Activated naive CD4-positive, alpha-beta T cell treated with anti-CD3 and anti-CD28 coated beads, Interleukin-2, amount 10 ng/mL, durations not matched to agents 7 days and 5 days (primary cell): ENCODE measurements at regions not wholly inside any gene's neighbourhood (a gene's known extent, or its start where the extent isn't known, plus 50 kb on each side); places are given as distances from the start of the nearest gene placed in this dataset.

Experiments used
- CTCF ChIA-PET: fragments of 350-600 bp; sonication (Branson Sonifier 250); formaldehyde crosslinking; loops from one replicate; lab custom pipeline; 2021; ENCODE audit warnings: antibody characterized with exemption; lab: Charles Lee
- DNase-seq: peaks from one replicate; pipeline ENCODE4 v3.0.0-alpha.2; 2020
- H3K27ac Mint-ChIP-seq: one replicate; pipeline ENCODE4 v1.8.0; 2021; ENCODE audit warnings: mild to moderate bottlenecking, moderate library complexity, mixed read lengths
- H3K27me3 Mint-ChIP-seq: one replicate; pipeline ENCODE4 v1.8.0; 2021; ENCODE audit warnings: mild to moderate bottlenecking, mixed read lengths
- H3K36me3 Mint-ChIP-seq: one replicate; pipeline ENCODE4 v1.8.0; 2021; ENCODE audit warnings: mixed read lengths
- H3K4me1 Mint-ChIP-seq: one replicate; pipeline ENCODE4 v1.8.0; 2021; ENCODE audit warnings: mixed read lengths
- H3K4me3 Mint-ChIP-seq: one replicate; pipeline ENCODE4 v1.8.0; 2021; ENCODE audit warnings: mild to moderate bottlenecking, moderate library complexity, mixed read lengths
- H3K9me3 Mint-ChIP-seq: one replicate; pipeline ENCODE4 v1.8.0; 2021; ENCODE audit warnings: mixed read lengths

DNA sequence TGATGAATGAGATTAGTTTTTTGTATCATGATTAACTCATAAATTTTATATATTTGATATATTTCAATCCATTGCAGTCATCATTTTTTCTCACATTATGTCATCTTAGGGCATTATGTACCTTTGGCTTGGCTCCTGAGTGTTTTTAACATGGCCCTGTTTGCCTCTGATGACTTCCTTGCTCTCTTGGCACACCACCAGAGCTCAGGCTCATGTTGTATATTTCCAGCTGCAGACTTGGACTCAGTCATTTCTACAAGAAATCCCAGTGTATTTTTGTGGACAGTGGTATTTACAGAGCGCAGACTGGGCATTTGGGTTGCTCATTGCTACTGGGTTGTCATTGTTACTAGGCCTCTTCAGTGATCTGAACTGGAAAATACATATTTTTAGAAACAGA, 188.5 kb downstream of the ADRA2A start:
- Mint-ChIP-seq H3K36me3 (no peaks in the 10 kb centered on the region), H3K4me3 (no peak overlapping the region), H3K4me1 (no peaks in the 10 kb centered on the region), H3K27me3 (peaks cover 9% of the 10 kb centered on the region), H3K27ac (no peak overlapping the region), H3K9me3 (no peaks in the 10 kb centered on the region)
- DNase-seq: no peak
- CTCF ChIA-PET: no interaction called here

DNA sequence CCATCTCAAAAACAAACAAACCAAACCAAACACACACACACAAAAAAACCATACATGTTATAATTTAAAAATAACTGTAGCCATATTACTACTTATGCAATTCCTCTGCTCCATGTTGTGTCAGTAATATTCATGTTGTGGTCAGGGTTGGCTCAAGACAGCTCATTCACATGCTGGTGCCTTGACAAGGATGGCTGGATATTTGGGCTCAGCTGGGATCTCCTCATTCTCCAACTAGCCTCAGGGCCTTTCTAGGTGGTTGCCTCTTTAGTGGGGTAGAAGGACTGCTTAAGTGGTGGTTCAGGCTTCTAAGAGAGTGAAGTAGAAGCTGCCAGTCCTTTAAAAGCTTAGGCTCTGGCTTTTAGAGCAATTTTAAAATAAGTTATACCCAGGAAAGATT, 189.3 kb downstream of the ADRA2A start:
- Mint-ChIP-seq H3K9me3 (no peaks in the 10 kb centered on the region), H3K4me3 (no peak overlapping the region), H3K27ac (no peak overlapping the region), H3K4me1 (no peaks in the 10 kb centered on the region), H3K36me3 (no peaks in the 10 kb centered on the region), H3K27me3 (peaks cover 9% of the 10 kb centered on the region)
- CTCF ChIA-PET: no interaction called here
- no peak for DNase-seq

DNA sequence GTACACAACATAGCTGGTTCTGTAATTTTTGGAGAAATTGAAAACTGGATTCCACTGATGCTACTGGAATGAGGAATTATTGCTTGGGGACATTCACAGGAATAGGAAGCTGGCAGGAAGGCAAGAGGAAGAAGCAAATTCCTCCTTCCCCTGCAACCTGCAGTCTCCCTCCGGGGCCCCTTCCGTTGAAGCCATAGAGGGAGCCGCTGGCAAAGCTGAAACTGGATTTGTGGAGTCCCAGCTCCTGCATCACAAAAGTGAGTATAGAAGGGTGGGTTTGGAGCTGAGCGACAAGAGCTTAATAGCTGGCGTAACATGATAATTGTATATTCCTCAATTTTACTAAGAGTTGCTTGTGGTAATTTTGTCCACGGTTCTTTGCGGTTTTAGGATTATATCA, 190.8 kb downstream of the ADRA2A start:
- CTCF ChIA-PET: no interaction called here
- no peak overlapping the region for H3K27ac Mint-ChIP-seq
- no peaks in the 10 kb centered on the region for H3K9me3 Mint-ChIP-seq
- no peak for DNase-seq
- peaks cover 9% of the 10 kb centered on the region for H3K27me3 Mint-ChIP-seq
- H3K4me3 Mint-ChIP-seq: no peak overlapping the region
- no peaks in the 10 kb centered on the region for H3K4me1 Mint-ChIP-seq
- H3K36me3 Mint-ChIP-seq: no peaks in the 10 kb centered on the region

DNA sequence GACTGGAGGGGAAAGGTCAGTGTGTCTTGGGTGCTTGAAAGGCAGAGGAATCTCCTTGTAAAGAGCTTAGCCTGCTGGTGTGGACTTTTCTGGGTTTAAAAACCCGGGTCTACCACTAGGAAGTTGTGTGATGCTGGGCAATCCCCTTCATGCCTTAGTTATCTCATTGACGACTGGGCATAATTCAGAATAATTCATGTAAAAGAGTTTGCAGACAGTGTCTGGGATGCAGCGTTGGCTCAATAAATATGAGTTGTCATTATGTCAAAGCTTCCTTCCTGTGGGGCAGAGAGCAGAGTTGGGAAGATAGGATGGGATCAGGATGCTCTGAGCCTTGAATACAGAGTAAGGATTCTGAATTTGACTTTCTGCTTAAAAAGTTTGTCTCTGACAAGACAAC, 196.4 kb downstream of the ADRA2A start:
- Mint-ChIP-seq H3K36me3 (no peaks in the 10 kb centered on the region), H3K27ac (no peak overlapping the region), H3K9me3 (no peaks in the 10 kb centered on the region), H3K4me1 (no peaks in the 10 kb centered on the region), H3K27me3 (peaks cover 4% of the 10 kb centered on the region), H3K4me3 (no peak overlapping the region)
- CTCF ChIA-PET: no interaction called here
- no peak for DNase-seq

DNA sequence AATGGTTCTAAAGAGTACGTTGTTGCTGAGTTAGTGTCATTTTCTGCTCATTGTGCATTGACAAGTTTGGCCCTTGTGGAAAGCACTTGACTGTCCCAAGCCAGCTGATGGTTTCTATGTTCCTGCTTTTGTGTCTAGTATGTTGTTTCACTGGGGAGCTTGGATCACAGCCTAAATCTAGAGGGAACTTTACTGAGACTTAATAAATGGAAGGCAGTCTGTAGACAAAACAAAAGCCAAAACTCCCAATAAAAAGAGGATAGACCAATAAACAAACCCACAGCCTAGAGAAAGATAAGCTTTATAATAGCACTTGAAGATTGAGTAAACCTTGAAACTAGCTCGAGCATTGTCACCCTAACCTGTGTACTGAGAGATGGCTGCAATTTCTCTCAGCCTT, 196.8 kb downstream of the ADRA2A start:
- Mint-ChIP-seq H3K36me3 (no peaks in the 10 kb centered on the region), H3K27ac (no peak overlapping the region), H3K9me3 (no peaks in the 10 kb centered on the region), H3K27me3 (peaks cover 4% of the 10 kb centered on the region), H3K4me3 (no peak overlapping the region), H3K4me1 (no peaks in the 10 kb centered on the region)
- CTCF ChIA-PET: no interaction called here
- no peak for DNase-seq

DNA sequence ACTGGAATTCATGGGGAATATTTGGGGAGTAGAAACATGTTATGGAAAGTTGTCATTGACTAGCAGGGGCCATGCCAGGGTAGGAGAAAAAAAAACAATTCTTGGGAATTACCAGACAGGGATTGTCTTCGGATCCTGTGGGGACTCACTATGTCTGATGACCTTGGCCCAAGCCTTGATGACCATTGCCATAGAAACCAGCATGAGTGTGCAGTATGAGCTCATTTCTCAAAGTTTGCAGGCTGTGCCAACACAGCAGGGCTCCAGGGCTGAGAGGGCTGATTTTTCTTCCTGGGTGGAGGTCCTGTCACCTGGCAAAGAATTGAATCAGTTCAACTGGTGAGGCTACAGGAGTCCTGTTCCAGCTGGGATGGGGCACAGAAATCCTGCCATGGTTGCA, 198.3 kb downstream of the ADRA2A start:
- H3K4me1 Mint-ChIP-seq: no peaks in the 10 kb centered on the region
- CTCF ChIA-PET: no interaction called here
- H3K9me3 Mint-ChIP-seq: no peaks in the 10 kb centered on the region
- H3K36me3 Mint-ChIP-seq: no peaks in the 10 kb centered on the region
- no peaks in the 10 kb centered on the region for H3K27me3 Mint-ChIP-seq
- H3K27ac Mint-ChIP-seq: no peak overlapping the region
- no peak for DNase-seq
- no peak overlapping the region for H3K4me3 Mint-ChIP-seq

DNA sequence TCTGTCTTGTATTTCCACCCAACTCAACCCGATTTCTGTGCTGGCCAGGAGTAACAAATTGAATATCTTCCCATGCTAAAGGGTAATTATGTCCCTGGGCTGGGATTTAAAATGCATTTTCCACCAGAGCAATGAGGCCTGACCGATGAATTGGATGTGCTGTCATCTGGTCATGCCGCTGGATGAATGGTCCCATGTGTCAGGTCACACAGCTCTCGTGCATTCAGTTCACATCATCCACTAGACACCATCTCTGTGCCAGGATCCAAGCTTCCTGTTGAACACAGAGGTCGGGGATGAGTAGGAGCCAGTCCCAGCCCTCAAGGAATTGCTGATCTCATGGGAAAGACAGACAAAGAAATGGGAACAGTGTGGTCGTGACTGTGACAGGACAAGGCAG, 200.8 kb downstream of the ADRA2A start:
- no peaks in the 10 kb centered on the region for H3K9me3 Mint-ChIP-seq
- no peaks in the 10 kb centered on the region for H3K27me3 Mint-ChIP-seq
- H3K4me1 Mint-ChIP-seq: no peaks in the 10 kb centered on the region
- DNase-seq: no peak
- CTCF ChIA-PET: no interaction called here
- H3K36me3 Mint-ChIP-seq: no peaks in the 10 kb centered on the region
- no peak overlapping the region for H3K4me3 Mint-ChIP-seq
- no peak overlapping the region for H3K27ac Mint-ChIP-seq

DNA sequence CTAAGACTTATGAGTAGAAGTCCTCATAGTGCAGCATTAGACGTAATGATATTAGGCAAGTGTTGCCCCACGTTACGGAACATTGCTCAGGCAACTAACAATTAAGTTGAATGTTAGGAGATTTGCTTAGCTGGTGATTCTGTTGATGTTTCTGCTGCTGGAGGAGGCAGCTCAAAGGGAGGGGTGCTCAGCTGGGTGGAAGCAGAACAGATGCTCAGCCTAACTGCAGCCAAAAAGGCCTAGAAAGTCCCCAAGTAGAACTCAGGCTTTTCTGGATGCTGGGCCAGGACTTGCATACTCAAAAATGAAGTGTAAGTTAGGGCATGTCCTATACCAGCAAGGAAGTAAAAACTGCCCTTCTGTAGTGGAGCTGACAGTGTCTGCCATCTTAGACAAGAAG, 201.4 kb downstream of the ADRA2A start:
- Mint-ChIP-seq H3K4me3 (no peak overlapping the region), H3K27me3 (no peaks in the 10 kb centered on the region), H3K4me1 (no peaks in the 10 kb centered on the region), H3K36me3 (no peaks in the 10 kb centered on the region), H3K9me3 (no peaks in the 10 kb centered on the region), H3K27ac (no peak overlapping the region)
- CTCF ChIA-PET: no interaction called here
- no peak for DNase-seq

DNA sequence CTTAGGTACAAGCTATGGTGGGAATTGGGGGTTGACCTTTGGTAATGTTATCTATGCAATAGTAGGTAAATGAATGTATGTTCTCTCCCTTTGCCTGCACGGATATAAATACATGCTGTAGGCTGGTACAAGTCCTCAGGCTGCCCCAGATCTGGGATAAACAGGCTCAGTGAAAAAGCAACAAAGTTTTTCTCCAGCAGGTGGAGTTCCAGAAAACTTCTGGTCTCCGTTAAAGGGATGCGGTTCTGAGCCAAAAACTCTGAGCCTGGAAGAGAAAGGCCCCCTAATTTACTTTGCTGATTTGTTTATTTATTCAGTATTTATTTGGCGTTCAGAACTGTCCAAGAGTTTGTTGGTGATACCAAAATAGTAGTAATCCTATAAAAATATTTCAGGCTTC, 204.7 kb downstream of the ADRA2A start:
- Mint-ChIP-seq H3K4me3 (no peak overlapping the region), H3K9me3 (no peaks in the 10 kb centered on the region), H3K4me1 (no peaks in the 10 kb centered on the region), H3K27ac (no peak overlapping the region), H3K27me3 (no peaks in the 10 kb centered on the region), H3K36me3 (no peaks in the 10 kb centered on the region)
- no peak for DNase-seq
- CTCF ChIA-PET: no interaction called here

DNA sequence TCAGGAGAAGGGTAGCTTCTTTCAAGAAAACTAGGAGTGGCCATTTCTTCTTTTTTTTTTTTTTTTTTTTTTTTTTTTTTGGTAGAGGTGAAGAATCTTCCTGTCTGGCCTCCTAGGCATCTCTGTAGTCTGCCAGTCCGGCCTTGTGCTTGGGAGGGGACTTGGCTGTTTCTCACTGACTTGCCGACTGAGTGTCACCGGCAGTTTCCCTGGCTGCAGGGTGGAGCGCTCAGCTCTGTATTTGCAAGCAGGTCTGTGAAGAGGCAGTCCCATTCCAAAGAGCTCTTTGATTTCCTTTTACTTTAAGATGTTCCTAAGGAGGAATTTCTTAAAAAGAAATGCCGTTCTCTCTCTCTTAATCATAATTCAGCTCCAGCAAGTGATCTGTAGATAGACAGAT, 212.6 kb downstream of the ADRA2A start:
- Mint-ChIP-seq H3K4me1 (no peaks in the 10 kb centered on the region), H3K27me3 (peaks cover 4% of the 10 kb centered on the region), H3K36me3 (no peaks in the 10 kb centered on the region), H3K27ac (no peak overlapping the region), H3K9me3 (no peaks in the 10 kb centered on the region), H3K4me3 (no peak overlapping the region)
- DNase-seq: no peak
- CTCF ChIA-PET: no interaction called here

DNA sequence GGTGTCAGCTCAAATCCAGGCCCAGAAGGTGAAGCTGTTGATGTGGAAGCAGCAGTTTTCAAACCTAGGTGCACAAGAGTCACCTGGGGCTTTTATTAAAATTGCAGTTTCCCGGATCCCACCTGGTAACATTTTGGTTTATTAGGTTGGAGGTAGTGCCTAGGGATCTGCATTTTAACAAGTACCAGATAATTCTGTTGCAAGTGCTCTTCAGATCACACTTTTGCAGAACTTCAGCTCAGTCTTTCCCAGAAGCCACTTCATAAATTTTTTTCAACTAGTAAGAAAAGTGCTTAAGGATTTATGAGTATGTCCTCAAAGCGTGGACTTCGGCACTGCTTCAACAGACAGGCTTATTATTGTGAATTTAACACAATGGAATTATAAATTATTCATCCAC, 213.8 kb downstream of the ADRA2A start:
- Mint-ChIP-seq H3K36me3 (no peaks in the 10 kb centered on the region), H3K4me3 (no peak overlapping the region), H3K9me3 (no peaks in the 10 kb centered on the region), H3K27me3 (peaks cover 4% of the 10 kb centered on the region), H3K27ac (no peak overlapping the region), H3K4me1 (no peaks in the 10 kb centered on the region)
- no peak for DNase-seq
- CTCF ChIA-PET: no interaction called here

DNA sequence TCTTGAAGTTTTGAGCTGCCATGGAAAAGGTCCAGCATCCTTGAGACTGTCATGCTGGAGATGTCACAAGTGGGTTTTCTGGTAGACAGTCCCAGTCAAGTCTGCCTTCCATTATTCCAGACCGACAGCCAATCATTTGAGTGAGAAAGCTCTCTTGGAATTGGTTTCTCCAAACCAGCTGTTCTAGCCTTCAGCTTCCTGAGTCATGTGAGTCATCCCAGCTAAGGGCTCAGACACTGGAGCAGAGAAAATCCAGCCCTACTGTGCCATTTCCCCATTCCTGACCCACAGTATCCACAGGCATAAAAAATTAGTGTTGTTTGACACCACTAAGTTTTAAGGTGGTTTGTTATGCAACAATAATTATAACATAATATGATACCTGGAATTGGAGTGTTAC, 219.0 kb downstream of the ADRA2A start:
- DNase-seq: no peak
- H3K27me3 Mint-ChIP-seq: peaks cover 12% of the 10 kb centered on the region
- H3K4me3 Mint-ChIP-seq: no peak overlapping the region
- H3K9me3 Mint-ChIP-seq: no peaks in the 10 kb centered on the region
- CTCF ChIA-PET: no interaction called here
- H3K4me1 Mint-ChIP-seq: no peaks in the 10 kb centered on the region
- H3K27ac Mint-ChIP-seq: no peak overlapping the region
- H3K36me3 Mint-ChIP-seq: no peaks in the 10 kb centered on the region

DNA sequence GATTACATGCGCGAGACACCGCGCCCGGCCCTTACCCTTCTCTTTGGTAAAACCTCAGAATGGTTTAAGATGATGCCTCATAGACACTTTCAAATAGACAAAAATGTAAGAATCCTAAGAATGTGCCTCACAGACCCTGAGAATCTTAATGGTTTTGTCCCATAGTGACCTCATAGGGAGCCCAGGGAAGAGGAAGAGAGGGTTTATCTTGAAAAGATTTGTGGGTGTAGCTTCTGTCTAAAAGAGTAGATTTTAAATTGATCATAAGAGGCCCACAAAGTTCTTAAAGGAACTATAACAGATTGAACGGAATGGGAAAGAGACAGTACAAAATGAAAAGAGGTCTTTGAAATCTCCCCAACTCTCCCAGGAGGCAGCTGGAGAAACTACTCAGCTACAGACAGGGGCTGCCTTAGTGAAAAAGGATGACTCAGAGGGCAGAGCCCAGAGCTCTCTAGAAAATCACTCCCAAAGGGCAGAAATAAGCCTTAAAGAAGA, 220.6 kb downstream of the ADRA2A start:
- peak overlapping the region; percentile 9 for H3K27ac Mint-ChIP-seq
- no peaks in the 10 kb centered on the region for H3K36me3 Mint-ChIP-seq
- no peaks in the 10 kb centered on the region for H3K9me3 Mint-ChIP-seq
- peaks cover 16% of the 10 kb centered on the region for H3K27me3 Mint-ChIP-seq
- CTCF ChIA-PET: no interaction called here
- H3K4me1 Mint-ChIP-seq: no peaks in the 10 kb centered on the region
- H3K4me3 Mint-ChIP-seq: no peak overlapping the region
- DNase-seq: no peak

DNA sequence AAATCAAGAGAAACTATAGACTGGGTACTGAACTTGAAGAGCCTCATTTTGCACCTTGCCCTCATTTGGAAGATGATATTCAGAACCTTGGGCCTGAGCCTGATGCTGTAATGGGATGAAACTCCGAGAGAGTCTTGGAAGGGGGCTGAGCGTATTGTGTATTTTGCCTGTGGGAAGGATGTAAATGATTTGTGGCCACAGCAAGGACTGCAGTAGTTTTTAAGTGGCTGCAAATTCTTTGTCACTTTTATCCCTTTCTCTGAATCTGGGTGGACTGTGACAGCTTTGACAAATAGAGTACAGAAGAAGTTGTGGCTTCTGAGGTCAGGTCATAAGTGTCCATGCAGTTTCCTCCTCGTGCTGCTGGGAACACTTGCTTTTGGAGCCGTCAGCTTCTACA, 221.2 kb downstream of the ADRA2A start:
- H3K4me1 Mint-ChIP-seq: no peaks in the 10 kb centered on the region
- H3K27me3 Mint-ChIP-seq: peaks cover 16% of the 10 kb centered on the region
- no peak overlapping the region for H3K27ac Mint-ChIP-seq
- DNase-seq: no peak
- H3K9me3 Mint-ChIP-seq: no peaks in the 10 kb centered on the region
- H3K36me3 Mint-ChIP-seq: no peaks in the 10 kb centered on the region
- no peak overlapping the region for H3K4me3 Mint-ChIP-seq
- CTCF ChIA-PET: no interaction called here

DNA sequence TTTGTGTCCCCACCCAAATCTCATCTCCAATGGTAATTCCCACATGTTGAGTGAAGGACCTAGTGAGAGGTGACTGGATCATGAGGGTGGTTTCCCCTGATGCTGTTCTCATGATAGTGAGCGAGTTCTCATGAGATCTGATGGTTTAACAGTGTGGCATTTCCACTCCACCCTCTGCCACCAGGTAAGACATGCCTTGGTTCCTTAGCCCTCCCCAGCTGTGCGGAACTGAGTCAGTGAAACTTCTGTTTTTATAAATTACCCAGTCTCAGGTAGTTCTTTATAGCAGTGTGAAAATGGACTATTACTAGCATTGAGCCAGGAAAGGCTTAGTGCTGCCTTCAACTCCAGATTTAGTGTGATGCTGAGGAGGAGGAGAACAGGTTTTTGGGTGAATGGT, 222.2 kb downstream of the ADRA2A start:
- Mint-ChIP-seq H3K4me3 (no peak overlapping the region), H3K4me1 (no peaks in the 10 kb centered on the region), H3K36me3 (no peaks in the 10 kb centered on the region), H3K27me3 (peaks cover 13% of the 10 kb centered on the region), H3K27ac (no peak overlapping the region), H3K9me3 (no peaks in the 10 kb centered on the region)
- CTCF ChIA-PET: no interaction called here
- no peak for DNase-seq

DNA sequence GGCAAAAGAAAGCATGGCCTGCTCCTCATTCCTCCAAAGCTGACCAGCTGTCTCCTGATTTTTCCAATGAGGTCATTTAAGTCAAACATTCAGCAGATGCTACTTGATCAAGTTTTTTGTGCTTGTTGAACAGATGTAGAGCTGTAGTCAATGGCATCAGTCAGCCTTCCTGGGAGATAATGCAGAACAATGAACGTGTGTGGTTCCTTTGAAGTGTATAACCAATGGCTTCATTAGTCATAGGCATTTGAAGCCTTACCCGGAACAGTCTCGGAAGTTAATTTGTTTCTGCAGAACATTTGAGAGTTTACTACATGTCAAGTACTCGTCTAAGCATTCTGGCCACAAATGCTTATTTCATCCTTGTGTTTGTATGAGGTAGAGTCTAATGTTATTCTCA, 227.1 kb downstream of the ADRA2A start:
- no peaks in the 10 kb centered on the region for H3K4me1 Mint-ChIP-seq
- CTCF ChIA-PET: no interaction called here
- H3K4me3 Mint-ChIP-seq: no peak overlapping the region
- no peak overlapping the region for H3K27ac Mint-ChIP-seq
- DNase-seq: no peak
- peaks cover 8% of the 10 kb centered on the region for H3K27me3 Mint-ChIP-seq
- H3K9me3 Mint-ChIP-seq: no peaks in the 10 kb centered on the region
- no peaks in the 10 kb centered on the region for H3K36me3 Mint-ChIP-seq
